ENCODE measurements at regions not wholly inside any gene's neighbourhood (a gene's known extent, or its start where the extent isn't known, plus 50 kb on each side); places are given as distances from the start of the nearest gene placed in this dataset.

DNA sequence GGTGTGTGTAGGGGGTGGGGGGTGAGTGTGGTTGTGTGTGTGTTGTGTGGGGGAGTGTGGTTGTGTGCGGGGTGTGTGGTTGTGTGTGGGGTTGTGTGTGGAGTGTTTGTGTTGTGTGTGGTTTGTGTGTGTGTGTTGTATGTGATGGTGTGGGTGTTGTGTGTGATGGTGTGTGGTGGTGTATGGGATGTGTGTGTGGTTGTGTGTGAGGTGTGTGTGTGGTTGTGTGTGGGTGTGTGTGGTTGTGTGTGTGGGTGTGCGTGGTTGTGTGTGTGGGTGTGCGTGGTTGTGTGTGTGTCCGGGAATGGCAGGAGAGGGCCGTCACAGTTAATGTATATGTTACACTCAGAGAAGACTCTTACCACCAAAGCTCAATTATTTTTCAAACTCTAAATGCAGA, 79.8 kb downstream of the TBXT start:
- Histone ChIP-seq H4K20me1 (ENCODE audit: low read depth) (no peaks in the 10 kb centered on the region), H2AFZ (replicated peaks) (no peak overlapping the region), H3F3A (ENCODE audit: low read depth) (no peaks in the 10 kb centered on the region), H3K27ac (no peak overlapping the region), H3K9me3 (ENCODE audit: low read depth) (no peaks in the 10 kb centered on the region), H3K9ac (no peak overlapping the region), H3K4me3 (no peak overlapping the region), H3K36me3 (no peaks in the 10 kb centered on the region), H3K27me3 (no peaks in the 10 kb centered on the region), H3K4me1 (no peaks in the 10 kb centered on the region), H3K79me2 (ENCODE audit: low read depth) (no peaks in the 10 kb centered on the region), H3K4me2 (no peak overlapping the region)
- Mint-ChIP-seq H3K4me1 (no peaks in the 10 kb centered on the region), H3K36me3 (no peaks in the 10 kb centered on the region), H3K9me3 (no peaks in the 10 kb centered on the region), H3K27me3 (ENCODE audit: insufficient read depth, low read depth) (peaks cover 6% of the 10 kb centered on the region), H3K27ac (peak overlapping the region; percentile 51), H3K4me3 (peak overlapping the region; percentile 46)
- DNase-seq (ENCODE audit: low spot score) = no peak
- TF ChIP-seq EZH2phosphoT487 (IDR thresholded peaks at IDR 0.05) (no peak), EZH2 (IDR thresholded peaks at IDR 0.05) (no peak)
- TF ChIP-seq, protein P1, sequence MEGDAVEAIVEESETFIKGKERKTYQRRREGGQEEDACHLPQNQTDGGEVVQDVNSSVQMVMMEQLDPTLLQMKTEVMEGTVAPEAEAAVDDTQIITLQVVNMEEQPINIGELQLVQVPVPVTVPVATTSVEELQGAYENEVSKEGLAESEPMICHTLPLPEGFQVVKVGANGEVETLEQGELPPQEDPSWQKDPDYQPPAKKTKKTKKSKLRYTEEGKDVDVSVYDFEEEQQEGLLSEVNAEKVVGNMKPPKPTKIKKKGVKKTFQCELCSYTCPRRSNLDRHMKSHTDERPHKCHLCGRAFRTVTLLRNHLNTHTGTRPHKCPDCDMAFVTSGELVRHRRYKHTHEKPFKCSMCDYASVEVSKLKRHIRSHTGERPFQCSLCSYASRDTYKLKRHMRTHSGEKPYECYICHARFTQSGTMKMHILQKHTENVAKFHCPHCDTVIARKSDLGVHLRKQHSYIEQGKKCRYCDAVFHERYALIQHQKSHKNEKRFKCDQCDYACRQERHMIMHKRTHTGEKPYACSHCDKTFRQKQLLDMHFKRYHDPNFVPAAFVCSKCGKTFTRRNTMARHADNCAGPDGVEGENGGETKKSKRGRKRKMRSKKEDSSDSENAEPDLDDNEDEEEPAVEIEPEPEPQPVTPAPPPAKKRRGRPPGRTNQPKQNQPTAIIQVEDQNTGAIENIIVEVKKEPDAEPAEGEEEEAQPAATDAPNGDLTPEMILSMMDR (IDR thresholded peaks at IDR 0.05) = no peak

DNA sequence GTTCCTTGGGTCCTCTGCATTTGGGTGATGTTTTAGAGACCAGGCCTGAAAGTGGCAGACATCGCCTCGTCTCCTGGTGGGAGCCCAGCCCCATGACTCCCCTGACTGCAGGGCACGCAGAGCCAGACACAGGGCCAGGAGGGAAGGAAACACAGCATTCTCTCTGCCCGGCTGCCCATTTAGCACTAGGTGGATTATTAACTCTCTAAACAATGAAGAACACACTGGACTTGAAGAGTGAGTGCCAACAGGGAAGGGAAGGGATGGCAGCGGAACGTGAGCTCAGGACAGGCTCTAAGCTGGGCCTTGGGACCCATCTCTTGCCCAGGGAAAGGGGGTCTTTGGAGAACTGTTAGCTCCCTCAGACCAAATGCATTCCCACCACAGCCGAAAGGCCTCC, 80.4 kb downstream of the TBXT start:
- H3K4me1 Mint-ChIP-seq = no peaks in the 10 kb centered on the region
- peaks cover 6% of the 10 kb centered on the region for H3K27me3 Mint-ChIP-seq (ENCODE audit: insufficient read depth, low read depth)
- no peaks in the 10 kb centered on the region for H3K36me3 Mint-ChIP-seq
- Histone ChIP-seq H3K36me3 (no peaks in the 10 kb centered on the region), H3K27me3 (no peaks in the 10 kb centered on the region), H3K79me2 (ENCODE audit: low read depth) (no peaks in the 10 kb centered on the region), H3K4me1 (no peaks in the 10 kb centered on the region), H2AFZ (replicated peaks) (no peak overlapping the region), H3K9ac (no peak overlapping the region), H3K4me3 (no peak overlapping the region), H3K9me3 (ENCODE audit: low read depth) (no peaks in the 10 kb centered on the region), H3K27ac (no peak overlapping the region), H3F3A (ENCODE audit: low read depth) (no peaks in the 10 kb centered on the region), H4K20me1 (ENCODE audit: low read depth) (no peaks in the 10 kb centered on the region), H3K4me2 (no peak overlapping the region)
- no peak overlapping the region for H3K27ac Mint-ChIP-seq
- no peak overlapping the region for H3K4me3 Mint-ChIP-seq
- no peak for DNase-seq (ENCODE audit: low spot score)
- TF ChIP-seq EZH2 (IDR thresholded peaks at IDR 0.05) (no peak), EZH2phosphoT487 (IDR thresholded peaks at IDR 0.05) (no peak)
- TF ChIP-seq, protein P1 (IDR thresholded peaks at IDR 0.05) = no peak
- H3K9me3 Mint-ChIP-seq = no peaks in the 10 kb centered on the region

DNA sequence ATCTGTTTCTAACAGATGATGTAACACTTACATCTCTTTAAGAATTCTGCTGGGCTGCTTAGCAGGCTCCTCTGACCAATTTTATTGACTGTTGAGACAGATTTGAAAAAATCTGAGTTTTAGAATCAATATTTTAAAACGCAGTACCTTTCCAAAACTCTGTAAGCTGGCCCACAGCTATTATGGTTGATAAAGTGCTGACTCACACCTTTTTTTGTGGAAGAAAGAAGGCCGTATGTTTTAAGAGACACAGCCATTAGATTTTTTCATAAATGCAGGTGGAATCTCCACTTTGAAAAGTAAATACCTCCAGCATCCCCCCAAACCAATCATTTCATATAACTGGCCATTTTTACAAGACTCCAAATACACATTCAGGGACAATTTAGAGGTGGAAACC, 82.2 kb downstream of the TBXT start:
- H2AFZ ChIP-seq (replicated peaks) = peak overlapping the region; percentile 61
- no peaks in the 10 kb centered on the region for H3K9me3 Mint-ChIP-seq
- TF ChIP-seq EZH2 (IDR thresholded peaks at IDR 0.05) = no peak
- TF ChIP-seq EZH2phosphoT487 (IDR thresholded peaks at IDR 0.05) = no peak
- H3K4me1 Mint-ChIP-seq = no peaks in the 10 kb centered on the region
- no peaks in the 10 kb centered on the region for H4K20me1 ChIP-seq (ENCODE audit: low read depth)
- H3F3A ChIP-seq (ENCODE audit: low read depth) = no peaks in the 10 kb centered on the region
- H3K4me1 ChIP-seq = no peaks in the 10 kb centered on the region
- H3K27me3 ChIP-seq = no peaks in the 10 kb centered on the region
- H3K4me3 ChIP-seq = no peak overlapping the region
- H3K36me3 Mint-ChIP-seq = no peaks in the 10 kb centered on the region
- no peaks in the 10 kb centered on the region for H3K79me2 ChIP-seq (ENCODE audit: low read depth)
- no peak overlapping the region for H3K27ac Mint-ChIP-seq
- H3K4me2 ChIP-seq = no peak overlapping the region
- no peak overlapping the region for H3K4me3 Mint-ChIP-seq
- DNase-seq (ENCODE audit: low spot score) = no peak
- H3K27me3 Mint-ChIP-seq (ENCODE audit: insufficient read depth, low read depth) = peaks cover 5% of the 10 kb centered on the region
- H3K9ac ChIP-seq = no peak overlapping the region
- H3K27ac ChIP-seq = no peak overlapping the region
- H3K36me3 ChIP-seq = no peaks in the 10 kb centered on the region
- no peaks in the 10 kb centered on the region for H3K9me3 ChIP-seq (ENCODE audit: low read depth)

DNA sequence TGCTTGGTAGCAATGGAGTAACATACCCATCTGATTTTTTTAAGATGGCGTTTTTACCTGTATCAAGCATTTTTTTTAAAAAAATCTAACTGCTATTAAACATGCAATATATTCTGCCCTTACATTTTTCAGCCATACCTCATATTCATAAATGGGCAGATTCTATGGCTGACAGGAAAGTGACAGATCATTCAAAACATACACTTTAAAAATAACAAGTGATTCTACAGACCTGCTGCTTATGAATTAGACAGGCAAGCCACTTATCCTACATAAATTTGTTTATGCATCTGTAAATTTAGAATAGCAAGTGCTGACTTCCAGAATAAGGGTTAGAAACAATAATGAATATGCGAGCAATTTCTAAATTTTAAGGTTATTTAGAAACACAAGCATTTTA, 82.7 kb downstream of the TBXT start:
- DNase-seq (ENCODE audit: low spot score) = no peak
- H3K9me3 ChIP-seq (ENCODE audit: low read depth) = no peaks in the 10 kb centered on the region
- H3K9ac ChIP-seq = no peak overlapping the region
- H3K4me3 Mint-ChIP-seq = no peak overlapping the region
- no peak overlapping the region for H3K4me3 ChIP-seq
- peaks cover 5% of the 10 kb centered on the region for H3K27me3 Mint-ChIP-seq (ENCODE audit: insufficient read depth, low read depth)
- no peak overlapping the region for H3K4me2 ChIP-seq
- no peaks in the 10 kb centered on the region for H3K4me1 ChIP-seq
- H3K27ac ChIP-seq = no peak overlapping the region
- H3K4me1 Mint-ChIP-seq = no peaks in the 10 kb centered on the region
- no peaks in the 10 kb centered on the region for H3K27me3 ChIP-seq
- H2AFZ ChIP-seq (replicated peaks) = no peak overlapping the region
- no peak overlapping the region for H3K27ac Mint-ChIP-seq
- H4K20me1 ChIP-seq (ENCODE audit: low read depth) = no peaks in the 10 kb centered on the region
- no peaks in the 10 kb centered on the region for H3K79me2 ChIP-seq (ENCODE audit: low read depth)
- no peaks in the 10 kb centered on the region for H3K36me3 ChIP-seq
- no peaks in the 10 kb centered on the region for H3K36me3 Mint-ChIP-seq
- TF ChIP-seq, protein P1 (IDR thresholded peaks at IDR 0.05) = no peak
- no peak for TF ChIP-seq EZH2 (IDR thresholded peaks at IDR 0.05)
- no peak for TF ChIP-seq EZH2phosphoT487 (IDR thresholded peaks at IDR 0.05)
- no peaks in the 10 kb centered on the region for H3K9me3 Mint-ChIP-seq
- no peaks in the 10 kb centered on the region for H3F3A ChIP-seq (ENCODE audit: low read depth)
